MM.1S (cell line): ENCODE measurements at regions not wholly inside any gene's neighbourhood (a gene's known extent, or its start where the extent isn't known, plus 50 kb on each side); places are given as distances from the start of the nearest gene placed in this dataset.

Experiments
- CTCF ChIP-seq: fragments of 300-600 bp; sonication (generic); IDR thresholded peaks from 2 replicates; pipeline ENCODE4 v1.5.1; 2016; ENCODE audit warnings: antibody characterized with exemption, low read length, mixed read lengths
- EZH2 ChIP-seq: fragments of 300-600 bp; sonication (generic); optimal IDR thresholded peaks from 2 replicates; pipeline ENCODE3; 2017; ENCODE audit warnings: low read depth, mild to moderate bottlenecking, antibody characterized with exemption, low read length, mixed read lengths
- EZH2phosphoT487 ChIP-seq: fragments of 300-600 bp; sonication (generic); IDR thresholded peaks from 2 replicates; pipeline ENCODE4 v1.6.1; 2018; ENCODE audit warnings: antibody characterized with exemption, low read length

GRCh38 chr5:125457617-125458016 is 711.2 kb upstream of the ZNF608 start:
- no peak for TF ChIP-seq CTCF
- no peak for TF ChIP-seq EZH2phosphoT487
- TF ChIP-seq EZH2 = no peak
